ENCODE measurements at regions not wholly inside any gene's neighbourhood (a gene's known extent, or its start where the extent isn't known, plus 50 kb on each side); places are given as distances from the start of the nearest gene placed in this dataset.

GRCh38 chr3:31439890-31440750 lies 92.6 kb upstream of the STT3B start:
- no peak for DNase-seq

GRCh38 chr3:31440878-31441277 lies 91.8 kb upstream of the STT3B start:
- DNase-seq = no peak

GRCh38 chr3:31442755-31443154 lies 90.0 kb upstream of the STT3B start:
- no peak for DNase-seq

GRCh38 chr3:31444220-31445142 lies 88.2 kb upstream of the STT3B start:
- no peak for DNase-seq

GRCh38 chr3:31445701-31446100 lies 87.0 kb upstream of the STT3B start:
- DNase-seq = no peak

GRCh38 chr3:31448035-31448881 lies 84.5 kb upstream of the STT3B start:
- peak in 1 of 2 donors; percentile 32 for DNase-seq

- DNase-seq = no peak
These were observed 83.9 kb upstream of the STT3B start for GRCh38 chr3:31448882-31449243.

- DNase-seq = no peak
These were observed 83.4 kb upstream of the STT3B start for GRCh38 chr3:31449318-31449717.

GRCh38 chr3:31450345-31450744 lies 82.4 kb upstream of the STT3B start:
- no peak for DNase-seq

- DNase-seq = no peak
These were observed 80.1 kb upstream of the STT3B start for GRCh38 chr3:31452495-31453106.

- no peak for DNase-seq
These were observed 79.3 kb upstream of the STT3B start for GRCh38 chr3:31453430-31453829.

GRCh38 chr3:31455524-31455923 lies 77.2 kb upstream of the STT3B start:
- DNase-seq = no peak

GRCh38 chr3:31456373-31456772 lies 76.4 kb upstream of the STT3B start:
- no peak for DNase-seq

- no peak for DNase-seq
These were observed 71.3 kb upstream of the STT3B start for GRCh38 chr3:31461426-31461825.

GRCh38 chr3:31462050-31462569 lies 70.6 kb upstream of the STT3B start:
- DNase-seq = peak; percentile 13 to 38

GRCh38 chr3:31465999-31466398 lies 66.7 kb upstream of the STT3B start:
- no peak for DNase-seq

GRCh38 chr3:31466866-31467265 lies 65.9 kb upstream of the STT3B start:
- no peak for DNase-seq

GRCh38 chr3:31468433-31468832 lies 64.3 kb upstream of the STT3B start:
- no peak for DNase-seq

GRCh38 chr3:31469385-31469784 lies 63.3 kb upstream of the STT3B start:
- no peak for DNase-seq

- peak; percentile 43 to 53 for DNase-seq
These were observed 60.0 kb upstream of the STT3B start for GRCh38 chr3:31472479-31473390.

GRCh38 chr3:31476209-31476608 lies 56.5 kb upstream of the STT3B start:
- no peak for DNase-seq
